Bone marrow (tissue), 2 donors: ENCODE measurements at regions not wholly inside any gene's neighbourhood (a gene's known extent, or its start where the extent isn't known, plus 50 kb on each side); places are given as distances from the start of the nearest gene placed in this dataset.
"Not testable (repeated sequence)": the region's sequence is repeated elsewhere in the genome, so short reads cannot be mapped to it uniquely, and the experiment has no call there.

Experiments
- DNase-seq, 2 donors: peaks; one replicate each; lab custom pipeline; 2025; lab: John Stamatoyannopoulos, UW

DNA sequence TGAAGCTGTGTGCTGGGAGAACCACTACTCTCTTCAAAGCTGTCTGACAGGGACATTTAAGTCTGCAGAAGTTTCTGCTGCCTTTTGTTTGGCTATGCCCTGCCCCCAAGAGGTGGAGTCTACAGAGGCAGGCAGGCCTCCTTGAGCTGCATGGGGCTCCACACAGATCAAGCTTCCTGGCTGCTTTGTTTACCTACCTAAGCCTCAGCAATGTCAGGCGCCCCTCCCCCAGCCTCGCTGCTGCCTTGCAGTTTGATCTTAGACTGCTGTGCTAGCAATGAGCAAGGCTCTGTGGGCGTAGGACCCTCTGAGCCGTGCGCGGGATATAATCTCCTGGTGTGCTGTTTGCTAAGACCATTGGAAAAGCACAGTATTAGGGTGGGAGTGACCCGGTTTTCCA, 103.3 kb upstream of the SALL1 start:
- not testable (repeated sequence) for DNase-seq

DNA sequence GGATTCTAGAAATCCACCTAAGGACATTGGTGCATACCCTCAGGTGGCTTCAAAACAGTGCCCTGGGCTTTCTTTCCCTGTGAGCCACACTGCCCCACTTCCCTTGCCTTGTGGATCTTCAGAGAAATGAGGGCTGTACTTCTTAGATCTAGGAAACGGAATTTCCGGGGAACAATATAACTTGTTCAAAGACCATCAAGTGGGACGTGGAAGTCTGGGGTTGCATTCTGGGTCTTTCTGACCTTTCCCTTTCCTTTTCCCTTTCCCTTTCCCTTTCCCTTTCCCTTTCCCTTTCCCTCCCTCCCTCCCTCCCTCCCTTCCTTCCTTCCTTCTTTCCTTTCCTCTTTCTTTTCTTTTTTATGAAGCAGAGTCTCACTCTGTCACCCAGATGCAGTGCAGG, 97.1 kb upstream of the SALL1 start:
- DNase-seq = no peak

DNA sequence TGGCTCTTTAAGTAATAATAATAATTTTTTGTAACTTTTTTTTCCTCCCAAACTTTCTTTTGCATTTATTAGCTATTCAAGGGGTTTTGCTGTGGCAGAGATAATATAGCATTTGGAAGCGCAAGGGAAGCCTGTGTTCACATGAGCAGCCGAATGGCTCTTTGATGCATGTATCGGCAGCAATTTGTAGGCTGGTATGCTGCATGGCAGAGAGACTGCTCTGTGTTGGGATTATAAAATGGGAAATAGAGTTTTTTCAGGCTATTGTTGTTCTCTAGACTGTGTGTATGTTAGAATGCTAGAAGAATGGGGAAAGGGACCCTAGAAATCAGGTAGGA, 94.6 kb upstream of the SALL1 start:
- no peak for DNase-seq

DNA sequence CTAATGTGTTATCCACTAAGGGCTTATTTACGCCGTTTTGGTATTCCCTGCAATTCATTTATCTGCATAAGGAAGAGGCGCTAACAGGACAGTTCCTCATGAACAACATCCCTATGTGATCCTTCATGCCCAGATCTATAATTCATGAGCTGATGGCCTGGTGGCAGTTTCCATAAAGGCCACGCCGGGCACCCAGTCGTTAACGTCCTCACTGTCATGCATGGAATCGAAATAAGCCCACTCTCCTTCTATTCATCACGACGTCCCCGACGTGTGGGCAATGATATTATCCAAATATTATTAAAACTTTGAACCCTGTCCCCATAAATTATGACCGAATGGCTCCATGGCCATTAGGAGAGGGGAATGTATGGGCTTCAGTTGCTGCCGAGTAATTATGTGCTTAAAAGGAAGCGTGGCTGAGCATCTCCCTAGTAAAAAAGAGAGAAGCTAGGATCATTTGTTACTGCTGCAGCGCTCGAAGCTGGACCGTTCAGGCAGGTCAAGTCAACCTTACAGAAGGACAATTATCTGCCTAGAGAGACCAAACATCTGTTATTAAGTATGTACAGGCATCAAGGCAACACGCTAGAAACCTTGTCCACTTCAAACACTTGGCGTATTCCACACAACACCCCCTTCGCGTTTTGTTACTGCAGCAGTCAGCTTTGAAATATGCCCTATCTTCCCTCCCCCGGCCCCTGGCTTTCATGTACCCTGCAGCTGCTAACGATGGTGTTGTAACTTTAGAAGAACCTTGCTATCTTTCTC, 94.0 kb upstream of the SALL1 start:
- no peak for DNase-seq

DNA sequence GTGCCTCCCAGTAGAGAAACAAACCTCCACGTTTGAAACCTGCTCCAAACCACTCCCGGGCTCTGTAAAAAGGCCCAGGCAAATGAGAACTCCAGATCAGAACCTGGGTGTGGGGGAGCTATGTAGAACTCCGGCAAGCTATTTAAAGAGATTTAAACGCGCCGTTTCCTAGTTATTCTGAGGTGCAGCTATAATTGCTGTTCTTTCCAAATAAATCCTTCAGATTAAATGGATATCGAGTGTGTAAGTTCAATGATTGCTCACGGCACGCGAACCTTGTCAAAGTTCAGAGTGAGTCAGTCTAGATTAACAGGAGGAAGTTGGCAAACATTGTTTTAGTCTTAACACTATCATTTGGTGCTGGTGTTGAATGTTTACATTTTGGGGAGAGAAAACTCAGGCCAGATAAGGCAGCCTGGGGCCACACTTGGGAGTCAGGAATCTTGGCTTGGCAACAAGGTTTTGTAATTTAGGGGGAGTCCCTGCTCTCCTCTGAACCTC, 92.9 kb upstream of the SALL1 start:
- DNase-seq = no peak

DNA sequence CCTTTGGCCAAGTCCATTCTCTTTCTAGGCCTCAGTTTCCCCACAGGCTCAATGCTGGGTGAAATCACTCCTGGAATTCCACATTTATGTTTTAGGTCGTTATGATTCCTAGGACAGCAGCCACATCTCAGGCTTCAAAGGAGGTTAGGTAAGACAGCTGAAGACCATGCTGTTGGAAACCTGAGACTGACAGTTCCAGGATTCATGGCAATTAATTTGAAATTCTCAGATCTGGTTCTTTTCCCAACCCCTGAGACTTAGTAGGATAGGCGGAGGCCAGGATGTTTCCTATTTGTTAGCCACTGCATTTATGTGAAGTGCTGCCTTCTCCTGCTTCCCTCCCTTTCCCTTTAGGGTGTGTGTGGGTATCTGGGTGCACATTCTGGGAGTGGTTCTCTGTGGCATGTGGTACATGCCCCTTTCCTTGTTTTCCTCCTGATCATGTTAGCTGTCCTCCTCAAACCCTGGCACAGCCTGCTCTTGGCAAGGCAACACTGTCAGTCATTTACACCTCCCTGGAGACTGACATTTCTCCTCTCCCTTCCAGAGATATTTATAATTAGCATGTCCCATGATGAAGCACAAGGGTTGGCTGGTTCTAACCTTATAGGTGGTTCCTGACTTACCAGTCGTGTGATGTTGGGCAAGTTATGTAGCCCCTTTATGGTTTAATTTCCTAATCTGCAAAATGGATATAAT, 91.4 kb upstream of the SALL1 start:
- no peak for DNase-seq

DNA sequence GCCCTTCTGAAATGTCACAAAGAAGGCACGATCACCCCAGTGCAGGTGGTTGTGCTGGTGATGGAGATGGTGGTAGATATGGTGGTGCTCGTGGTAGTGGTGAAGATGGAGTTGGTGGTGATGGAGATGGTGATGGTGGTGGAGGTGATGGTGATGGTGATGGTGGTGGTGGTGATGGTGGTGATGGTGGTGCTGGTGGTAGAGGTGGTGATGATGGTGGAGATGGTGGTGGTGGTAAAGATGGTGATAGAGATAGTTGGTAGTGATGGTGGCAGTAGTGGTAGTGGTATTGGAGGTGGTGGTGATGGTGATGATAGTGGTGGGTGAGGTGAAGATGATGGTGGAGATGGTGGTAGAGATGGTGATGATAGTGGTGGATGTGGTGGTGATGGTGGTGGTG, 88.1 kb upstream of the SALL1 start:
- DNase-seq = no peak

DNA sequence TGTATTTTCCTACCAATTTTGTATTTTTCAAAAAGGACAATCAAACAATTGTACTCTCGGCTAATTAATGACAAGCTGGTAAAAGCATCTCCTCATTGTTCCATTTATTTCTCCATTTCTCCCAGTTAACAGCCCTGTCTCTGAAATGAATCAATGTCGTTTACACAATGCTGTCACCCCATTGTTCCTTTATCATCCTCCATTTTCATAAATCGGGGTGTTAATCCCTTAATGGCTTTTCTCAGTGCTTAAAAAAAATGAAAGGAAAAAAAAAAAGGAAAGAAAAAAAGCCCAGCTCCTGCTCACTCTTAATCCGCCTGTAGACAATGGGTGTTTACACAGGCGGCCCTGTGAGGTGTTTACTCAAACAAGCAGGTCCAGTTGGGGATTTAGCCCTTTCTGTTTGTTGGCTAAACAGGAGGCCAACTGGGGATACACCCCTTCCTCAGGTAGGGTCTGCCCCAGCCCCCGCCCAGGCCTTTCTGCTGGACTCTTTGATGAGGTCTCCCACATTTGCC, 86.8 kb upstream of the SALL1 start:
- no peak for DNase-seq

DNA sequence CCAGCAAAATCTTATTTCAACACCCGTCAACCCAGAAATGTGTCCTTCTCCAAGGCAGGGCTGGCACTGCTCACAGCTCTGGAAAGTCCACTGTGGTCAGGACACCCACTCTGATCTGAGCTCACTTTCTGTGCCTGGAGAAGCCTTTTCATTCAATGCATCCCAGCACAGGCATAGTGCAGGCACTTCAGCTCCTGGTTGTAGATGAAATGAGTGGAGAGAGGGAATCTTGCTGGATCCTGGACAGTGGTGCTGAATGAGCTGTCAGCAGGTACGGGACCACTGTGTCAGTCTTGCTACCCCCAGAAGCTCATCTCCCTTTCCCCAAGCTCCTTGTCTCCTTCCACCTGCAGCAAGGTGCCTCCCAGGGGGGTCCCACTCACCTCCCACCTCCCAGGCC, 86.1 kb upstream of the SALL1 start:
- DNase-seq = no peak

DNA sequence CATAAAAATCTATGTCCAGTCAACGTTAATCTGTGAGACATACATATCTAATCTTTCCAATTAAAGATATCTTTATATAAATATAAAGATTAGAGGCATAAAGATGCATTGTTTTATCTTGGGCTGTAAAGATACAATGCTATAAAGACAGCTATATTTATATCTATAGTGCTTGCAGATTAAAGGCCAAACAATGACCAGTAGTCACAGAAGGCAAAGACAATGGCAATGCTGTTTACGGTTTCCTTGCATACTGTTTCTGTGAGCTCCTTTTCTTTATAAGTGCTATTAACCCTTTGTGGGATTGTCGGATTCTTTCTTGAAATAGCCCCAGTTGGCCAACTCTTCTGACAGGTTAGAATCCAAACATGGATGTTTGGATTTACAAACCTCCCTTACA, 85.5 kb upstream of the SALL1 start:
- no peak for DNase-seq

DNA sequence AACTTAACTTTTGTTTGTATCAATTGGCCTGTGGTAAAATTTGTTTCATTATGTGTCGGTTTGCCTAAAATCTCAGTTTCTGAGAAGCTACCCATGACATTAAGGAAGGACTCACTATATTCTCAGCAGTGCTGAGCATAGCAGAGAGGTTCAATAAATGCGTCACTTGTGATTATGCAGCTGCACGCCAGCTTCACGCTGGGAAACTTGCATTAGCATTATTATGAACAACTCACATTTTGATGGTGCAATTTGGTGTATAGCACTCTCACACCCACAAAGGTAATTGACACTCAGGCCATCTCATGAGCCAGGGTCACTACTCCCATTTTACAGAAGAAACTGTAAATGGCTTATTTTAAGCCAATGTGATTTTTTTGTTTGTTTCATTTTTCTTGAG, 80.6 kb upstream of the SALL1 start:
- DNase-seq = no peak

DNA sequence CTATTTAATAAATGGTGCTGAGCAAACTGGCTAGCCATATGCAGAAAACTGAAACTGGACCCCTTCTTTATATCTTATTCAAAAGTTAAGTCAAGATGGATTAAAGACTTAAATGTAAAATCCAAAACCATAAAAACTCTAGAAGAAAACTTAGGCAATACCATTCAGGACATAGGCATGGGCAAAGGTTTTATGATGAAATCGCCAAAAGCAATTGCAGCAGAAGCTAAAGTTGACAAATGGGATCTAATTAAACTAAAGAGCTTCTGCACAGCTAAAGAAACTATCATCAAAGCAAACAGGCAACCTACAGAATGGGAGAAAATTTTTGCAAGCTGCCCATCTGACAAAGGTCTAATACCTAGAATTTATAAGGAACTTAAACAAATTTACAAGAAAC, 79.0 kb upstream of the SALL1 start:
- not testable (repeated sequence) for DNase-seq

DNA sequence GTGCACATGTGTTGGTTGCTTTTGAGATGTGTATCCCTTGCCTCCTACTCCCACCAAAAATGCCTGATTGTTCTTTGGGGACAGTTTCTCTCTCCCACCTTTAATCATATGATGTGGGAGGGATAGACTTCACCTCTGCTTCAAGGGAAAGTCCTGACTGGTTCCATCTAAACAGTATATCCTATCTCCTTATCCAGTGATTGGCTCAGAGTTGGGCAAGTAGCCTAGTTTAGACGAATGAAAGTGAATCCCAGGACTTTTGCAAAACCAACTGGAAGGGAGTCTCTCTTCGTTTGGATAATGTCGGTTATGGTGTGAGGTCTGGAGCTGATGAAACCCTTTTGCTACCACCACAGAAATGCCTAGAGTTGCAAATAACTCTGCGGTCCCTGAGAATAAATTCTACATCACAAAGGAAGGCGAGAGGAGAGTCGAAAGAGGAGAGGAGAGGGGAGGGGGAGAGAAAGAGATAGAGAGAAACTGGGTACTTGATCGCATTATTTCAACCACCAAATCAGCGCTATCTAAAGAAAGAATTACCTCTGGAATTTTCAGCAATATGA, 77.1 kb upstream of the SALL1 start:
- DNase-seq = no peak

DNA sequence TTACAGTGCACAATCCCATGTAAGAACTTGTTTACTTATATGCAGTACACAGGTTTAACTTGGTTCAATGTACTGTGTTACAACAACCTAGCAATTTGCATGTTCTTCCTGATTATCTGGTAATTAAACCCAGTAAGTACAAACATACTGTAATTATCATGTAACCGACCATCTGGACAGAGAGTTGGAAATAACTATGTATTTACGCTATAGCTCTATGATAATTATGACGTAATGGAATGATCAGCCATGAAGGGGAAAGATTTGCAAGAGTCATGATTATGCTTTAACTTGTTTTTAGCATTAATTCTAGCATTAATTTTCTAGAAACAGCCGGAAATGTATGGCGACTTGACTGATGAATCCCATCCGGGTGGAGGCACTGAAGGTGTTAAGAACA, 74.8 kb upstream of the SALL1 start:
- DNase-seq = no peak

DNA sequence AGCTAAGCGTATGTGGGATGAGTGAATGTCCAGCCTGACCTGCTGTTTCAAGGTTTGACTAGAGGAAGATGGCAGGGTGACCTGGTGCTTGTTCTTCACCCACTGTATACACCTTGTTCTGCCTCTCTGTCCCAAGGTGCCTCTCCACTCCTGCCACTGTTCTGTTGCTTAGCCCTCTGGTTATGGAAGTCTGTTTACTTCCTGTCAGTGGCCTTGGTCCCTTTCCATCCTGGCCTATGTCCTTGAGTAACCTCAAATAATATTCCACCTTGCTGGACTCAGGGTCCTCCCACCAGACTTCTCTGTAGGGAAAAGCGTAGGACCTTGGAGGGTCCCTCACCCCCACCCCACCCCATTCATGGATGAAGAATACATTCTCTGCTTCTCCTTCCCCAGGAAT, 73.2 kb upstream of the SALL1 start:
- no peak for DNase-seq

DNA sequence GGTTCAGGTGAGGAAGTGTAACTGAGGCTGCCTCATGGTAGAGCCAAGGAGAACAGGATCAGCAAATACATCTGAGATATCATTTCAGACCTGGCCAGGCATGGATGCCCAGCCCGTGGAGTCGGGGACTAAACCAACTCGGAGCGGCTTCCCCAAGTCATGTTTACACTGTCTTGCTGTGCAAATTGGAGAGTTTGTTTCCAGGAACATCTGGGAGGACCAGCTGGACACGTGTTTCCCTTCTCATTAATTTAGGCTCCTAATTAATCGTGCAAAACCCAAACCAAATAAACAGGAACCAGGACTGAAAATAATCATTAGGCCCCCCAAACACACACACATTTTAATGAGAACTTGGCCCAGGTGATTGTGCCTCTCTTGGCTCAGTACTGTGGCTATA, 70.9 kb upstream of the SALL1 start:
- DNase-seq = no peak

DNA sequence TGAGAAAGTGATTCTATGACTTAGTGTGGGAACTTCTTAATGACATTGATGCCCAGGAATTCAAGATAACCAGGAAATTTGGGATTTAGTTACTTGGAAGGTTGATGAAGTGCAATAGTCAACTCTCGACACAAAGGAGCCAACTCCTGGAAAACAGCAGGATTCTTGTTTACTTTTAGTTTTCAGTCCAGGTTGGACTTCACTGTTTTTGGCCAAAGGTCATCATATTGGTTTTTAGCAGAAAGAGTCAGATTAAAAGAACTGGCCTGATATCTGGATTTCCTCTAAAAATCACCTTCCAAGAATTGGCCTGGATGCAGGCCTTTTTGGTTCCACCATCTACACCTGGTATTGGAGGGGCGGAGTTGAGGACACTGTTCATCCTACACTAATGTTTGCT, 60.1 kb upstream of the SALL1 start:
- no peak for DNase-seq

DNA sequence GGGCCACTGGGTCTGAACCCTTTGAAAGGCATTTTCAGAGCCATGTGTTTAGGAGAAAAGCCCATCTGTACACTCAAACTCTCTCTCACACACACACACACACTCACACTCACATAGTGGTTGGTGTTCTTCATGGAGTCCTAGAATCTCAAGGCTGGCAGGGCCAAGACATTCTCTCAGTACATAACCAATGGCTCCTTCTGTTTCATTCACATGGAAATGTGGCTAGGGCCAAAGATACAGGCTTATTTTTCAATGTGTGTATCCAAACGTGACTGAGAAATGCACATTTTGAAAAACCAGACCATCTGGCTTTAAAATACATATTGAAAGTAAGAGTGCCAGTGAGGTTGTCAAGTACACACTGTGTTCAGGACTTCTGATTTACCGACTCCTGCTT, 59.0 kb upstream of the SALL1 start:
- no peak for DNase-seq

DNA sequence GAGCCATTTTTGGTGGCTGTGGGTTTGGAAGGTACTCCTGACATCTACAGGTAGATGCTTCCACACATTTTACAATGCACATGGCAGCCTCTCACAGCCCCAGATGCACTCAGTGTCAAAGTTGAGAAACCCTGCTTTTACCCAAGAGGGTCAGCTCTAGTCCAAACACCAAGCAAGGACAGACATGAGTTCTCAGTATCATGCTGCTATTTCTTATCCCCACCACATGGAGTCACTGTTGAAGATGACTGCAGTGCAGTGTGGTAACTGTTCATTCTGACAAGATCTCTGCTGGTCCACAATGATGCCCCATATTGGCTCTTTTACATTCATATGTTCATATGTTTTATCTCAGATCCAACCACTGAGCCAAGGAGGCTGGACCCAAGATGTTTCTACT, 50.5 kb upstream of the SALL1 start:
- DNase-seq = no peak
